H9 (cell line): ENCODE measurements at regions not wholly inside any gene's neighbourhood (a gene's known extent, or its start where the extent isn't known, plus 50 kb on each side); places are given as distances from the start of the nearest gene placed in this dataset.

ENCODE experiments used
- DNase-seq: peaks from one replicate; pipeline ENCODE4 v3.0.0-alpha.2; 2017
- H2AFZ ChIP-seq: one replicate; pipeline ENCODE4 v1.6.1; 2013; ENCODE audit warnings: mild to moderate bottlenecking, low read length, control low read depth, moderate library complexity
- H2AK5ac ChIP-seq: 2 replicates; pipeline ENCODE4 v1.6.1; 2013; ENCODE audit warnings: low read length, control low read depth, mixed read lengths; ENCODE audit not compliant: insufficient read length
- H2BK120ac ChIP-seq: one replicate; pipeline ENCODE4 v1.6.1; 2013; ENCODE audit warnings: low read depth, mild to moderate bottlenecking, low read length, control low read depth, inconsistent platforms; ENCODE audit not compliant: poor library complexity, severe bottlenecking
- H2BK12ac ChIP-seq: 2 replicates; pipeline ENCODE4 v1.6.1; 2013; ENCODE audit warnings: low read length, control low read depth, mixed read lengths, low read depth; ENCODE audit not compliant: insufficient read length
- H2BK15ac ChIP-seq: 2 replicates; pipeline ENCODE4 v1.6.1; 2013; ENCODE audit warnings: low read depth, low read length, control low read depth
- H2BK20ac ChIP-seq: one replicate; pipeline ENCODE4 v1.6.1; 2013; ENCODE audit warnings: low read depth, mild to moderate bottlenecking, low read length, control low read depth, inconsistent platforms; ENCODE audit not compliant: poor library complexity, severe bottlenecking
- H2BK5ac ChIP-seq: 2 replicates; pipeline ENCODE4 v1.6.1; 2013; ENCODE audit warnings: low read length, control low read depth, mixed read lengths; ENCODE audit not compliant: insufficient read length
- H3K14ac ChIP-seq: 2 replicates; pipeline ENCODE4 v1.6.1; 2013; ENCODE audit warnings: low read length, control low read depth; ENCODE audit not compliant: insufficient read depth
- H3K18ac ChIP-seq: 2 replicates; pipeline ENCODE4 v1.6.1; 2013; ENCODE audit warnings: low read depth, mild to moderate bottlenecking, mixed read lengths, low read length, control low read depth; ENCODE audit not compliant: insufficient read length
- H3K23ac ChIP-seq: 2 replicates; pipeline ENCODE4 v1.6.1; 2013; ENCODE audit warnings: low read length, control low read depth, mixed read lengths, low read depth; ENCODE audit not compliant: insufficient read length
- H3K23me2 ChIP-seq: 2 replicates; pipeline ENCODE4 v1.6.1; 2013; ENCODE audit warnings: low read depth, mild to moderate bottlenecking, mixed read lengths, low read length, control low read depth; ENCODE audit not compliant: insufficient read length, poor library complexity, severe bottlenecking
- H3K27ac ChIP-seq: 2 replicates; pipeline ENCODE4 v1.5.1; 2013; ENCODE audit warnings: low read length, control low read depth, mixed read lengths, low read depth; ENCODE audit not compliant: insufficient read length
- H3K27me3 ChIP-seq: 2 replicates; pipeline ENCODE4 v1.6.1; 2013; ENCODE audit warnings: low read length, control low read depth, inconsistent platforms; ENCODE audit not compliant: insufficient read depth
- H3K4ac ChIP-seq: 2 replicates; pipeline ENCODE4 v1.6.1; 2013; ENCODE audit warnings: low read depth, mild to moderate bottlenecking, control low read depth, inconsistent platforms, low read length, moderate library complexity
- H3K4me1 ChIP-seq: 2 replicates; pipeline ENCODE4 v1.6.1; 2013; ENCODE audit warnings: low read length, control low read depth, inconsistent platforms; ENCODE audit not compliant: insufficient read depth
- H3K4me2 ChIP-seq: 2 replicates; pipeline ENCODE4 v1.6.1; 2013; ENCODE audit warnings: low read length, control low read depth, mixed read lengths; ENCODE audit not compliant: insufficient read length, insufficient read depth
- H3K56ac ChIP-seq: 2 replicates; pipeline ENCODE4 v1.6.1; 2013; ENCODE audit warnings: low read depth, mild to moderate bottlenecking, mixed read lengths, low read length, control low read depth; ENCODE audit not compliant: insufficient read length
- H3K79me1 ChIP-seq: 2 replicates; pipeline ENCODE4 v1.6.1; 2013; ENCODE audit warnings: low read depth, mild to moderate bottlenecking, moderate library complexity, low read length, control low read depth, inconsistent platforms; ENCODE audit not compliant: insufficient read depth, poor library complexity, severe bottlenecking
- H3K79me2 ChIP-seq: 2 replicates; pipeline ENCODE4 v1.6.1; 2013; ENCODE audit warnings: low read length, control low read depth, inconsistent platforms; ENCODE audit not compliant: insufficient read depth
- H3K9ac ChIP-seq: 2 replicates; pipeline ENCODE4 v1.6.1; 2013; ENCODE audit warnings: low read length, control low read depth, mixed read lengths; ENCODE audit not compliant: insufficient read length; ENCODE audit errors: extremely low read depth
- H3K9me3 ChIP-seq: one replicate; pipeline ENCODE4 v1.6.1; 2013; ENCODE audit warnings: low read depth, low read length, inconsistent platforms; ENCODE audit not compliant: control insufficient read depth
- H3T11ph ChIP-seq: one replicate; pipeline ENCODE4 v1.6.1; 2013; ENCODE audit warnings: mild to moderate bottlenecking, low read length, control low read depth, inconsistent platforms
- H4K20me1 ChIP-seq: one replicate; pipeline ENCODE4 v1.6.1; 2013; ENCODE audit not compliant: control insufficient read depth, insufficient read length, insufficient read depth
- H4K5ac ChIP-seq: 2 replicates; pipeline ENCODE4 v1.6.1; 2013; ENCODE audit warnings: low read depth, mild to moderate bottlenecking, mixed read lengths, low read length, control low read depth; ENCODE audit not compliant: insufficient read length
- H4K8ac ChIP-seq: replicated peaks from 2 replicates; pipeline ENCODE4 v1.6.1; 2013; ENCODE audit warnings: low read length, control low read depth, mixed read lengths, low read depth; ENCODE audit not compliant: insufficient read length
- H4K91ac ChIP-seq: 2 replicates; pipeline ENCODE4 v1.6.1; 2013; ENCODE audit warnings: low read depth, mild to moderate bottlenecking, moderate library complexity, mixed read lengths, low read length, control low read depth; ENCODE audit not compliant: insufficient read length
- H3K27ac Mint-ChIP-seq, 3 experiments: 2 replicates in 2 of 3; 3 replicates in 1 of 3; pipeline ENCODE4 v1.8.0; 2020 to 2021; ENCODE audit warnings: mixed read lengths in 3 of 3, mild to moderate bottlenecking in 1 of 3, moderate library complexity in 1 of 3
- H3K27me3 Mint-ChIP-seq: 2 replicates; pipeline ENCODE4 v1.8.0; 2021; ENCODE audit warnings: low read depth, mild to moderate bottlenecking, moderate library complexity, mixed read lengths
- H3K36me3 Mint-ChIP-seq, 3 experiments: 2 replicates in 2 of 3; 3 replicates in 1 of 3; pipeline ENCODE4 v1.8.0; 2020 to 2021; ENCODE audit warnings: low read depth in 3 of 3, mixed read lengths in 3 of 3; ENCODE audit not compliant: insufficient read depth in 1 of 3
- H3K4me1 Mint-ChIP-seq, 2 experiments: 2 replicates each; pipeline ENCODE4 v1.8.0; 2020; ENCODE audit warnings: mixed read lengths in 2 of 2
- H3K4me3 Mint-ChIP-seq, 2 experiments: 2 replicates in 1 of 2; 3 replicates in 1 of 2; pipeline ENCODE4 v1.8.0; 2020 to 2021; ENCODE audit warnings: mild to moderate bottlenecking in 2 of 2, mixed read lengths in 2 of 2, moderate library complexity in 1 of 2
- H3K9me3 Mint-ChIP-seq, 2 experiments: 2 replicates in 1 of 2; 3 replicates in 1 of 2; pipeline ENCODE4 v1.8.0; 2020; ENCODE audit warnings: mild to moderate bottlenecking in 2 of 2, mixed read lengths in 2 of 2, moderate library complexity in 1 of 2
- WGBS: extraction: QIAGEN DNeasy Blood & Tissue Kit; methylation state at CpG from one replicate; pipeline ENCODE4 v1.1.7; 2013; ENCODE audit warnings: missing lambda C conversion rate, low lambda C conversion rate, mixed read lengths; ENCODE audit not compliant: insufficient read length; ENCODE audit errors: extremely low coverage; 5-methylcytosine and 5-hydroxymethylcytosine counted together
- TF ChIP-seq, protein P1 (sequence below): fragments of 200-600 bp; sonication (generic); conservative IDR thresholded peaks from 3 replicates; pipeline ENCODE4 v1.8.0; 2021; ENCODE audit warnings: antibody characterized with exemption, mild to moderate bottlenecking

DNA sequence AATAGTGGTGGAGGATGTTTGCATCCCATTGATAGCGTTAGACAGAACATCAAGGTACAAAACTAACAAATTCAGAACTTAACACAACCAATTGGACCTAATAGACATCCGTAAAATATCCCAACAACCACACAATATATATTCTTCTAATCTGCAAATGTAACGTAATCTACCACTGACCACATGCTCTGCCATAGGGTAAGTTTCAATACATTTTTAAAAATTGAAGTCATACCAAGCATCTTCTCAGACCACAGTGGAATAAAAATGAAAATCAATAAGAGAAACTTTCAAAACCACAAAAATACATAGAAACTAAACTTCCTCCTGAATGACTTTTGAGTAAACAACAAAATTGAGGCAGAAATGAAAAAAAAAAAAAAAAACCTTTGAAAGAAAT, 1087.5 kb downstream of the KCNT2 start:
- Mint-ChIP-seq H3K4me3 (no peak overlapping the region), H3K36me3 (no peaks in the 10 kb centered on the region; a peak in 1 of 7 replicates), H3K4me1 (no peaks in the 10 kb centered on the region), H3K27ac (no peak overlapping the region), H3K27me3 (no peaks in the 10 kb centered on the region), H3K9me3 (no peaks in the 10 kb centered on the region)
- Histone ChIP-seq H2BK12ac (no peak overlapping the region), H2BK120ac (no peak overlapping the region), H3K18ac (no peak overlapping the region), H3K79me1 (no peaks in the 10 kb centered on the region), H2BK15ac (no peak overlapping the region), H2AFZ (no peak overlapping the region), H3K4ac (no peak overlapping the region), H2AK5ac (no peak overlapping the region), H3K23ac (no peak overlapping the region), H4K8ac (no peak overlapping the region), H4K91ac (no peak overlapping the region), H3K27ac (no peak overlapping the region), H3K9me3 (no peaks in the 10 kb centered on the region), H3K9ac (no peak overlapping the region), H3K79me2 (no peaks in the 10 kb centered on the region), H3K14ac (no peak overlapping the region), H4K5ac (no peak overlapping the region), H3K27me3 (no peaks in the 10 kb centered on the region), H3K4me2 (no peak overlapping the region), H2BK5ac (no peak overlapping the region), H3K56ac (no peak overlapping the region), H3K23me2 (no peaks in the 10 kb centered on the region), H4K20me1 (no peaks in the 10 kb centered on the region), H3T11ph (no peak overlapping the region), H3K4me1 (no peaks in the 10 kb centered on the region), H2BK20ac (no peak overlapping the region)
- 100% methylated on average over 2 of the region's 3 CpGs for WGBS
- TF ChIP-seq, protein P1, sequence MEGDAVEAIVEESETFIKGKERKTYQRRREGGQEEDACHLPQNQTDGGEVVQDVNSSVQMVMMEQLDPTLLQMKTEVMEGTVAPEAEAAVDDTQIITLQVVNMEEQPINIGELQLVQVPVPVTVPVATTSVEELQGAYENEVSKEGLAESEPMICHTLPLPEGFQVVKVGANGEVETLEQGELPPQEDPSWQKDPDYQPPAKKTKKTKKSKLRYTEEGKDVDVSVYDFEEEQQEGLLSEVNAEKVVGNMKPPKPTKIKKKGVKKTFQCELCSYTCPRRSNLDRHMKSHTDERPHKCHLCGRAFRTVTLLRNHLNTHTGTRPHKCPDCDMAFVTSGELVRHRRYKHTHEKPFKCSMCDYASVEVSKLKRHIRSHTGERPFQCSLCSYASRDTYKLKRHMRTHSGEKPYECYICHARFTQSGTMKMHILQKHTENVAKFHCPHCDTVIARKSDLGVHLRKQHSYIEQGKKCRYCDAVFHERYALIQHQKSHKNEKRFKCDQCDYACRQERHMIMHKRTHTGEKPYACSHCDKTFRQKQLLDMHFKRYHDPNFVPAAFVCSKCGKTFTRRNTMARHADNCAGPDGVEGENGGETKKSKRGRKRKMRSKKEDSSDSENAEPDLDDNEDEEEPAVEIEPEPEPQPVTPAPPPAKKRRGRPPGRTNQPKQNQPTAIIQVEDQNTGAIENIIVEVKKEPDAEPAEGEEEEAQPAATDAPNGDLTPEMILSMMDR: no peak
- DNase-seq: no peak
